ENCODE measurements at regions not wholly inside any gene's neighbourhood (a gene's known extent, or its start where the extent isn't known, plus 50 kb on each side); places are given as distances from the start of the nearest gene placed in this dataset.

GRCh38 chr2:114134146-114134545, 244.3 kb downstream of the ACTR3 start:
- Histone ChIP-seq H2BK120ac (ENCODE audit: low read depth, low read length) (no peak overlapping the region), H4K91ac (ENCODE audit: low read depth, low read length, poor library complexity) (no peak overlapping the region), H3K9ac (ENCODE audit: low read depth, low read length, poor library complexity) (no peak overlapping the region), H2BK5ac (ENCODE audit: low read length) (no peak overlapping the region), H4K8ac (ENCODE audit: low read depth, low read length) (no peak overlapping the region), H3K4me2 (ENCODE audit: insufficient read depth, low read length, poor library complexity, severe bottlenecking) (no peak overlapping the region), H3K18ac (ENCODE audit: low read length) (no peak overlapping the region), H3K79me1 (ENCODE audit: low read depth, low read length) (no peaks in the 10 kb centered on the region), H3K4me1 (ENCODE audit: control insufficient read depth in 2 of 2, insufficient read depth in 1 of 2, low read depth in 1 of 2, low read length in 2 of 2) (no peaks in the 10 kb centered on the region), H3K9me3 (replicated peaks in 1 of 2; ENCODE audit: control insufficient read depth in 2 of 2, insufficient read depth in 1 of 2, low read depth in 1 of 2, low read length in 2 of 2) (no peaks in the 10 kb centered on the region), H2BK15ac (ENCODE audit: low read length) (no peak overlapping the region), H3K27ac (replicated peaks; ENCODE audit: low read length) (no peak overlapping the region), H3K27me3 (ENCODE audit: control insufficient read depth in 3 of 3, insufficient read depth in 3 of 3, low read depth in 1 of 3, low read length in 3 of 3) (no peaks in the 10 kb centered on the region), H3K23ac (ENCODE audit: low read depth, low read length, poor library complexity) (no peak overlapping the region), H2AK5ac (ENCODE audit: low read depth, low read length) (no peak overlapping the region), H2BK12ac (ENCODE audit: low read length) (no peak overlapping the region), H3K4ac (ENCODE audit: low read length) (no peak overlapping the region), H3K14ac (ENCODE audit: low read length) (no peak overlapping the region), H2AFZ (ENCODE audit: low read length) (no peak overlapping the region), H3K4me3 (ENCODE audit: low read length in 2 of 2) (no peak overlapping the region), H3K36me3 (replicated peaks in 1 of 2; ENCODE audit: control insufficient read depth in 2 of 2, insufficient read depth in 2 of 2, low read length in 2 of 2) (no peaks in the 10 kb centered on the region)
- DNase-seq (ENCODE audit: low spot score) = no peak
- WGBS, 2 donors (ENCODE audit: extremely low coverage in 2 of 2, insufficient read length in 2 of 2, insufficient replicate concordance in 1 of 2) = no CpG with 5 or more reads among the region's 2 CpGs

- no peaks in the 10 kb centered on the region for H3K27me3 ChIP-seq (ENCODE audit: control insufficient read depth in 3 of 3, insufficient read depth in 3 of 3, low read depth in 1 of 3, low read length in 3 of 3)
- H4K8ac ChIP-seq (ENCODE audit: low read depth, low read length) = no peak overlapping the region
- H3K23ac ChIP-seq (ENCODE audit: low read depth, low read length, poor library complexity) = no peak overlapping the region
- no peak overlapping the region for H2BK120ac ChIP-seq (ENCODE audit: low read depth, low read length)
- no peaks in the 10 kb centered on the region for H3K36me3 ChIP-seq (replicated peaks in 1 of 2; ENCODE audit: control insufficient read depth in 2 of 2, insufficient read depth in 2 of 2, low read length in 2 of 2)
- no peak overlapping the region for H4K91ac ChIP-seq (ENCODE audit: low read depth, low read length, poor library complexity)
- no peaks in the 10 kb centered on the region for H3K4me1 ChIP-seq (ENCODE audit: control insufficient read depth in 2 of 2, insufficient read depth in 1 of 2, low read depth in 1 of 2, low read length in 2 of 2)
- H2BK12ac ChIP-seq (ENCODE audit: low read length) = no peak overlapping the region
- no peak overlapping the region for H3K9ac ChIP-seq (ENCODE audit: low read depth, low read length, poor library complexity)
- H2BK5ac ChIP-seq (ENCODE audit: low read length) = no peak overlapping the region
- peaks cover 0 to 2% of the 10 kb centered on the region in 2 donors for H3K9me3 ChIP-seq (replicated peaks in 1 of 2; ENCODE audit: control insufficient read depth in 2 of 2, insufficient read depth in 1 of 2, low read depth in 1 of 2, low read length in 2 of 2)
- H3K4me2 ChIP-seq (ENCODE audit: insufficient read depth, low read length, poor library complexity, severe bottlenecking) = no peak overlapping the region
- H2BK15ac ChIP-seq (ENCODE audit: low read length) = no peak overlapping the region
- DNase-seq (ENCODE audit: low spot score) = no peak
- H3K79me1 ChIP-seq (ENCODE audit: low read depth, low read length) = no peaks in the 10 kb centered on the region
- H2AFZ ChIP-seq (ENCODE audit: low read length) = no peak overlapping the region
- no peak overlapping the region for H2AK5ac ChIP-seq (ENCODE audit: low read depth, low read length)
- H3K18ac ChIP-seq (ENCODE audit: low read length) = no peak overlapping the region
- H3K4me3 ChIP-seq (ENCODE audit: low read length in 2 of 2) = no peak overlapping the region
- no peak overlapping the region for H3K27ac ChIP-seq (replicated peaks; ENCODE audit: low read length)
- H3K14ac ChIP-seq (ENCODE audit: low read length) = no peak overlapping the region
- WGBS, 2 donors (ENCODE audit: extremely low coverage in 2 of 2, insufficient read length in 2 of 2, insufficient replicate concordance in 1 of 2) = no CpG with 5 or more reads among the region's 5 CpGs
- H3K4ac ChIP-seq (ENCODE audit: low read length) = no peak overlapping the region
Observed at GRCh38 chr2:114139542-114139941, 249.7 kb downstream of the ACTR3 start.

GRCh38 chr2:114156366-114157056, 266.6 kb downstream of the ACTR3 start:
- Histone ChIP-seq H2BK15ac (ENCODE audit: low read length) (no peak overlapping the region), H2BK120ac (ENCODE audit: low read depth, low read length) (no peak overlapping the region), H3K9me3 (replicated peaks in 1 of 2; ENCODE audit: control insufficient read depth in 2 of 2, insufficient read depth in 1 of 2, low read depth in 1 of 2, low read length in 2 of 2) (no peaks in the 10 kb centered on the region), H3K23ac (ENCODE audit: low read depth, low read length, poor library complexity) (no peak overlapping the region), H2BK5ac (ENCODE audit: low read length) (no peak overlapping the region), H3K27me3 (ENCODE audit: control insufficient read depth in 3 of 3, insufficient read depth in 3 of 3, low read depth in 1 of 3, low read length in 3 of 3) (no peaks in the 10 kb centered on the region), H3K79me1 (ENCODE audit: low read depth, low read length) (no peaks in the 10 kb centered on the region), H2AFZ (ENCODE audit: low read length) (peak overlapping the region; percentile 64), H3K4me3 (ENCODE audit: low read length in 2 of 2) (no peak overlapping the region), H4K91ac (ENCODE audit: low read depth, low read length, poor library complexity) (no peak overlapping the region), H3K18ac (ENCODE audit: low read length) (no peak overlapping the region), H3K4ac (ENCODE audit: low read length) (no peak overlapping the region), H3K36me3 (replicated peaks in 1 of 2; ENCODE audit: control insufficient read depth in 2 of 2, insufficient read depth in 2 of 2, low read length in 2 of 2) (no peaks in the 10 kb centered on the region), H4K8ac (ENCODE audit: low read depth, low read length) (no peak overlapping the region), H3K4me2 (ENCODE audit: insufficient read depth, low read length, poor library complexity, severe bottlenecking) (no peak overlapping the region), H3K27ac (replicated peaks; ENCODE audit: low read length) (no peak overlapping the region), H2BK12ac (ENCODE audit: low read length) (no peak overlapping the region), H2AK5ac (ENCODE audit: low read depth, low read length) (no peak overlapping the region), H3K14ac (ENCODE audit: low read length) (no peak overlapping the region), H3K9ac (ENCODE audit: low read depth, low read length, poor library complexity) (no peak overlapping the region), H3K4me1 (ENCODE audit: control insufficient read depth in 2 of 2, insufficient read depth in 1 of 2, low read depth in 1 of 2, low read length in 2 of 2) (peaks cover 0 to 2% of the 10 kb centered on the region in 2 donors)
- no CpG with 5 or more reads among the region's 6 CpGs for WGBS, 2 donors (ENCODE audit: extremely low coverage in 2 of 2, insufficient read length in 2 of 2, insufficient replicate concordance in 1 of 2)
- no peak for DNase-seq (ENCODE audit: low spot score)

GRCh38 chr2:114157057-114157385, 267.1 kb downstream of the ACTR3 start:
- H2BK15ac ChIP-seq (ENCODE audit: low read length) = no peak overlapping the region
- H3K9me3 ChIP-seq (replicated peaks in 1 of 2; ENCODE audit: control insufficient read depth in 2 of 2, insufficient read depth in 1 of 2, low read depth in 1 of 2, low read length in 2 of 2) = no peaks in the 10 kb centered on the region
- no peak overlapping the region for H3K27ac ChIP-seq (replicated peaks; ENCODE audit: low read length)
- DNase-seq (ENCODE audit: low spot score) = no peak
- no peak overlapping the region for H3K4me2 ChIP-seq (ENCODE audit: insufficient read depth, low read length, poor library complexity, severe bottlenecking)
- peaks cover 0 to 2% of the 10 kb centered on the region in 2 donors for H3K4me1 ChIP-seq (ENCODE audit: control insufficient read depth in 2 of 2, insufficient read depth in 1 of 2, low read depth in 1 of 2, low read length in 2 of 2)
- no peaks in the 10 kb centered on the region for H3K27me3 ChIP-seq (ENCODE audit: control insufficient read depth in 3 of 3, insufficient read depth in 3 of 3, low read depth in 1 of 3, low read length in 3 of 3)
- H3K23ac ChIP-seq (ENCODE audit: low read depth, low read length, poor library complexity) = no peak overlapping the region
- H3K4me3 ChIP-seq (ENCODE audit: low read length in 2 of 2) = no peak overlapping the region
- no peak overlapping the region for H2BK5ac ChIP-seq (ENCODE audit: low read length)
- no peaks in the 10 kb centered on the region for H3K36me3 ChIP-seq (replicated peaks in 1 of 2; ENCODE audit: control insufficient read depth in 2 of 2, insufficient read depth in 2 of 2, low read length in 2 of 2)
- no peak overlapping the region for H4K8ac ChIP-seq (ENCODE audit: low read depth, low read length)
- peak overlapping the region; percentile 64 for H2AFZ ChIP-seq (ENCODE audit: low read length)
- no peak overlapping the region for H4K91ac ChIP-seq (ENCODE audit: low read depth, low read length, poor library complexity)
- H2BK12ac ChIP-seq (ENCODE audit: low read length) = no peak overlapping the region
- H3K4ac ChIP-seq (ENCODE audit: low read length) = no peak overlapping the region
- WGBS, 2 donors (ENCODE audit: extremely low coverage in 2 of 2, insufficient read length in 2 of 2, insufficient replicate concordance in 1 of 2) = no CpG with 5 or more reads among the region's 3 CpGs
- H3K18ac ChIP-seq (ENCODE audit: low read length) = no peak overlapping the region
- H3K14ac ChIP-seq (ENCODE audit: low read length) = no peak overlapping the region
- no peak overlapping the region for H2BK120ac ChIP-seq (ENCODE audit: low read depth, low read length)
- no peaks in the 10 kb centered on the region for H3K79me1 ChIP-seq (ENCODE audit: low read depth, low read length)
- H3K9ac ChIP-seq (ENCODE audit: low read depth, low read length, poor library complexity) = no peak overlapping the region
- no peak overlapping the region for H2AK5ac ChIP-seq (ENCODE audit: low read depth, low read length)

Measured in neuronal stem cell (in vitro differentiated cells).